ENCODE measurements at regions not wholly inside any gene's neighbourhood (a gene's known extent, or its start where the extent isn't known, plus 50 kb on each side); places are given as distances from the start of the nearest gene placed in this dataset.
A peak's percentile ranks its signal among the peaks of the same experiment; 100 is the strongest.

DNA sequence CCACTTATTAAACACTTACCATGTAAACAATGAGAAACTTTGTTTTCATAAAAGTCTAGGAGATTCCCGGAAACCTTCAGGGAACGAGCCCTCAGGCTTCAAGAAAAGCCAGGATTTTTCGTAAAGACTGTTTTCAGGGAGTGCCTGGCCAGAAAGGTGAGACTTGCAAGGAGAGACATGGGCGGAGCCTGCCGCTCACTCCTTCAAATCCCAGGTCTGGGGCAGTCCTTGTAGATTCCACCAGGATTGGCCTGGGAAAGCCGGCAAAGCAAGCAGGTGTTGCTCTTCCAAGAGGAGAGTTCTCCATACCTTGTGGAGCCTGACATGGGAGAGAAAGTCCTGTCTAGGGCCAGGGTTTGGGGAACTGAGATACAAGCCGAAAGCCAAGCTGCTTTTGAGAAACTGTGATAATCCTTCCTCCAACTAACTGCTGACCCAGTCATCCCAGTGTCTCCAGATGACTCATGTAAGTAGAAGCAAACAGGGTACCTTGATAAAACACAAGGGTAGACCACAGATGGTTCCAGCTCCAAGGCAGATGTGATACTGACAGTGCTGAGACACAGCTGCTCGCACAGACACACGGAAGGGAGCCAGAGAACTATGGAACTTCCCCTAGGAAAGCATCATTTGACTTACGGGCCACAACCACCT lies 69.4 kb upstream of the NAA20 start:
- Histone ChIP-seq H3K9ac (ENCODE audit: low read depth in 2 of 2, low read length in 2 of 2) (no peak overlapping the region), H3K27me3 (no peaks in the 10 kb centered on the region), H3K36me3 (peaks cover 5% of the 10 kb centered on the region), H3K9me3 (no peaks in the 10 kb centered on the region), H3K27ac (peak overlapping the region; percentile 6), H3K4me1 (peaks cover 11% of the 10 kb centered on the region), H3K4me3 (no peak overlapping the region)
- no peak for DNase-seq
- intact Hi-C loops (cut with DNase I): no loop called here
- TF ChIP-seq, protein P1, sequence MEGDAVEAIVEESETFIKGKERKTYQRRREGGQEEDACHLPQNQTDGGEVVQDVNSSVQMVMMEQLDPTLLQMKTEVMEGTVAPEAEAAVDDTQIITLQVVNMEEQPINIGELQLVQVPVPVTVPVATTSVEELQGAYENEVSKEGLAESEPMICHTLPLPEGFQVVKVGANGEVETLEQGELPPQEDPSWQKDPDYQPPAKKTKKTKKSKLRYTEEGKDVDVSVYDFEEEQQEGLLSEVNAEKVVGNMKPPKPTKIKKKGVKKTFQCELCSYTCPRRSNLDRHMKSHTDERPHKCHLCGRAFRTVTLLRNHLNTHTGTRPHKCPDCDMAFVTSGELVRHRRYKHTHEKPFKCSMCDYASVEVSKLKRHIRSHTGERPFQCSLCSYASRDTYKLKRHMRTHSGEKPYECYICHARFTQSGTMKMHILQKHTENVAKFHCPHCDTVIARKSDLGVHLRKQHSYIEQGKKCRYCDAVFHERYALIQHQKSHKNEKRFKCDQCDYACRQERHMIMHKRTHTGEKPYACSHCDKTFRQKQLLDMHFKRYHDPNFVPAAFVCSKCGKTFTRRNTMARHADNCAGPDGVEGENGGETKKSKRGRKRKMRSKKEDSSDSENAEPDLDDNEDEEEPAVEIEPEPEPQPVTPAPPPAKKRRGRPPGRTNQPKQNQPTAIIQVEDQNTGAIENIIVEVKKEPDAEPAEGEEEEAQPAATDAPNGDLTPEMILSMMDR (IDR thresholded peaks at IDR 0.05): no peak

DNA sequence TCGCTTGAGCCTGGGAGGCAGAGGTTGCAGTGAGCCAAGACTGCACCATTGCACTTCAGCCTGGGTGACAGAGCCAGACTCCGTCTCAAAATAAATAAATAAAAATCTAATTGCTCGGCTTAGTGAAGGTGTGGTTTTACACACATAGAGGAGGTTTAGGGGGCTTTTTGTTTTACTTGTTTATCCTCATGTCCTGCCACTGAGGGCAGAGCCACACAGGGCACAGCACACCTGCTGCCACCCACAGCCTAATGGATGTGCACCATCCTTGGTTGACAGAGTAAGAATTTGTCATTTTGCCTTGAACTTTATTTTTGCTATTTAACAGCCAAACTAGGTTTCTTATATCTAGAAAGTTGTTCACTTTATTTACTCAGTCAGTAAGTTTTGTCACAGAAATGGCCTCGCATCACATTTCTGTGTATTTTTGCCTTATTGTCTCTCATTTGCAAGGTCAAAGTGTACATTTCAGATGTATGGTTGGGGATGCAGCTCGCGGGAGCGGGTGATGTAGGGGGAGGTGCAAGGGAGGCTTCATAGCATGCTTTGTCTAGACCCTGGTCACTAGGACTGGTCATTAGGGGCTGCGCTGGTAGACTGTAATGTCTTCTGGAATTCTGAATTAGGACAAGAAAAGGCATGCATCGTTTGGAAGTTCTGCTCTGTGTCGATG lies 67.8 kb upstream of the NAA20 start:
- DNase-seq: no peak
- no peak overlapping the region for H3K27ac ChIP-seq
- no peaks in the 10 kb centered on the region for H3K9me3 ChIP-seq
- TF ChIP-seq, protein P1 (IDR thresholded peaks at IDR 0.05): no peak
- H3K36me3 ChIP-seq: peaks cover 5% of the 10 kb centered on the region
- no peak overlapping the region for H3K9ac ChIP-seq (ENCODE audit: low read depth in 2 of 2, low read length in 2 of 2)
- H3K4me3 ChIP-seq: no peak overlapping the region
- H3K27me3 ChIP-seq: no peaks in the 10 kb centered on the region
- peaks cover 11% of the 10 kb centered on the region for H3K4me1 ChIP-seq
- intact Hi-C loops (cut with DNase I): no loop called here

GRCh38 chr20:19950042-19950441 lies 67.1 kb upstream of the NAA20 start:
- TF ChIP-seq, protein P1 (IDR thresholded peaks at IDR 0.05): no peak
- Histone ChIP-seq H3K36me3 (peaks cover 5% of the 10 kb centered on the region), H3K27ac (no peak overlapping the region), H3K27me3 (no peaks in the 10 kb centered on the region), H3K9me3 (no peaks in the 10 kb centered on the region), H3K9ac (ENCODE audit: low read depth in 2 of 2, low read length in 2 of 2) (no peak overlapping the region), H3K4me3 (no peak overlapping the region), H3K4me1 (peaks cover 9% of the 10 kb centered on the region)
- DNase-seq: no peak
- intact Hi-C loops (cut with DNase I): no loop called here

DNA sequence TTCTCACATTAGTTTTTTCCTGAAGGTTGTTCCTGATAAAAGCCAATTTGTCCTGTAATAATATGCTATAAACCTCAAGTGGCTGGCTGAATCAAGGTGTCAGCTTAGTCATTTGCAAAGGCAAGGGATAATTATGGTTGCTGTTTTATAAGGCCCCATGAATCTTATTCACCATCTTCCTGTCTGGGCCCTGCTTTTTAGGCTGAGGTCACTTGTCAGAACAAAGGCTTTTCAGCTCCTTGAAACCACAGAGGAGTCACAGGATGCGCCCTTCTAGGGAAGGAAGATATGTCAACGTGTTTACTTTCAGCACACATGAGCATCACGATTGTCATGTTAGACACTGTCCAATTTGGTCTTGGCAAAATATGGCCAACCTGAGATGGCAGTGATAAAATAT lies 64.8 kb upstream of the NAA20 start:
- TF ChIP-seq, protein P1 (IDR thresholded peaks at IDR 0.05): no peak
- intact Hi-C loops (cut with DNase I): no loop called here
- peaks cover 5% of the 10 kb centered on the region for H3K36me3 ChIP-seq

DNA sequence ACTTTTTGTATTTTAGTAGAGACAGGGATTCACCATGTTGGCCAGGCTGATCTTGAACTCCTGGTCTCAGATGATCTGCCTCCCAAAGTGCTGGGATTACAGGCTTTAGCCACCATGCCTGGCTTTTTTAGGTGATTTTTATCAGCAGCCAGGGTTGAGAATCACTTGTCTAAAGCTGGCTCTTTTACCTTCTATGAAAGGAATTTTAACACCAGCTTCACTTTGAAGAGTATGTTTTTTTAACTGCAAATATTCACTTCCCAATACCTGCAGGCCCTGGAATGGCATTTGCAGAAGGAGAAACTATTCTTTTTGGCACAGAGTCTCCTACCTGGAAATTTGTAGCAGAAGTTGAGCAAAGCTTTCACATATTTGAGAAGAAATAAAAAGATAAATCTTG lies 63.6 kb upstream of the NAA20 start:
- Histone ChIP-seq H3K27me3 (no peaks in the 10 kb centered on the region), H3K4me3 (no peak overlapping the region), H3K9me3 (no peaks in the 10 kb centered on the region), H3K36me3 (peaks cover 9% of the 10 kb centered on the region), H3K27ac (no peak overlapping the region), H3K4me1 (no peaks in the 10 kb centered on the region), H3K9ac (ENCODE audit: low read depth in 2 of 2, low read length in 2 of 2) (no peak overlapping the region)
- intact Hi-C loops (cut with DNase I): no loop called here
- TF ChIP-seq, protein P1 (IDR thresholded peaks at IDR 0.05): no peak
- no peak for DNase-seq

More for the DNA sequence above, 64.8 kb upstream of the NAA20 start:
- Histone ChIP-seq H3K9ac (ENCODE audit: low read depth in 2 of 2, low read length in 2 of 2) (no peak overlapping the region), H3K4me3 (no peak overlapping the region), H3K27ac (no peak overlapping the region), H3K4me1 (no peaks in the 10 kb centered on the region), H3K27me3 (no peaks in the 10 kb centered on the region), H3K9me3 (no peaks in the 10 kb centered on the region)
- no peak for DNase-seq

All from colonic mucosa (tissue), 4 donors.